NCI-H510A treated with DMSO at 0.1 percent for 48 hours (cell line): ENCODE measurements at regions not wholly inside any gene's neighbourhood (a gene's known extent, or its start where the extent isn't known, plus 50 kb on each side); places are given as distances from the start of the nearest gene placed in this dataset.
"Not testable (repeated sequence)": the region's sequence is repeated elsewhere in the genome, so short reads cannot be mapped to it uniquely, and the experiment has no call there.

Experiments used
- DNase-seq: peaks from one replicate; lab custom pipeline; 2025; lab: John Stamatoyannopoulos, UW

DNA sequence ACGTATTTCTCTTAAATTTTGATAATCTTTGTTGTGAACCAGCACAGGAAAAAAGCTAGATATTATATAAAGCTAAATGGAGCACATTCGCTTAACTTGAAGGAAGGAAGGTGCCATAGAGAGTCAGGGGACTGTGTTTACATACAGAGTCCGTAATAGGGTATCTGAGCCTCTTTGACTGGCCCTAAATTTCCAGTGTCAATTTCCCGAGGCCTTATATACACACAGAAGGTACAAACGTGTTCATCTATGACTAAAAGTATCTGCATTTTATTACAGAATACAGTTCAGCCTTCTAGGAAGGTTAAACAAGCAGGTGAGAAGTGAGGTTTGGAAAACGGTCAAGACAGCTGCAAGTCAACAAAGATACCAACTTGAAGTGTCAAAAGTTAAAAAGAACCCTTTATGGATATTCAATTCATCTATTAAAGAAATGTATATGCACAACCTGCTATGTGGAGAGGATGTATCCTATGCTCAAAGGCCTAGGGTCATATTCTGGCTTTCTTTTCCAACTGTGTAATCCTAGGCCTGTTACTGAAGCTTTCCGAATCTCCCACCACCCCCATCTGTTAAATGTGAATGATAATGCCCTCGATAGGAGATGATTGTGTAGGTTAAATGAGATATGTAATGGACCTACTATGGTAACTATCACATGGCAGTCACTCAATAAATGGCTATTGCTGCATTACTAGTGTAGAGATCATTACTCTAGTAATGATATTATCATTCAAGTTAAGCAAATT, 263.7 kb upstream of the MAF start:
- no peak for DNase-seq

- DNase-seq = no peak
Measured at GRCh38 chr16:79863128-79864031, 262.8 kb upstream of the MAF start.

DNA sequence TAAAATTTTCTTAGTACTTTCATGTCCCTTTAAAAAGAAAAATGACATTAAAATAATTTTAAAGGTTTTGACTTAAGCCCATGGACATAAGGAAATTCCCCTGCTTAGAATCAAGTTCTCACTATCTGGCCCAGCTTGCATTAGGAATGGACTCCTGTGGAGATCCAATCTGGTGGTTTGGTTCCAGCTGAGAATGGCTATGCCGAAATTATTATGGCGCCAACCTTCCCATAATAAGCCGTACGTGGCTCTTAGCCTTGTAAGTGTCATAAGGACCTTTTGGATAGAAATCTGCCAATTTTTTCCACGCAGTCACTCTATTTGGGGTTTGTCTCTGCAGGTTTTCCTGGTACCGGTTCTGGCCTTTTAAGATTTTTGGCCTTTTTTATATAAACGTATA, 262.1 kb upstream of the MAF start:
- DNase-seq = no peak

GRCh38 chr16:79856581-79856980, 256.0 kb upstream of the MAF start:
- DNase-seq = no peak

- no peak for DNase-seq
Measured at GRCh38 chr16:79850348-79850747, 249.8 kb upstream of the MAF start.

DNA sequence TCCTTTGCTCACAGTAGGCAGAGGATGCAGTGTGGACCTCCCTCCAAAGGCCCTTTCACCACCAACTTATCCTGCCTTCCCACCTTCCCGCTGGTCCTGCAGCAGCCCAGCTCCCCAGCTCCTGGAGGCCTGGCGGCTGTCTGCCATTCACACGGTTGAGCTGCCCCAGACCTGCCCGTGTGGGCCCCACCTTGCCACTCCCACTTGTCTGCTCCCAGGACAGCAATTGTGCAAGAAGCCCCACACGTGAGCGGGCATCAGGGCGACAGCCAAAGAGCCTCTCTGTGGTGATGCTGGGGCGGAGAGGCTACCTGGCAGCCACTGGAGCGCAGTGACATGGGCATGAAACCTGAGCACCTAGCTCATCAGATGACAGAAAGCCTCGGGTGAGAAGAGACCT, 248.6 kb upstream of the MAF start:
- DNase-seq = no peak

DNA sequence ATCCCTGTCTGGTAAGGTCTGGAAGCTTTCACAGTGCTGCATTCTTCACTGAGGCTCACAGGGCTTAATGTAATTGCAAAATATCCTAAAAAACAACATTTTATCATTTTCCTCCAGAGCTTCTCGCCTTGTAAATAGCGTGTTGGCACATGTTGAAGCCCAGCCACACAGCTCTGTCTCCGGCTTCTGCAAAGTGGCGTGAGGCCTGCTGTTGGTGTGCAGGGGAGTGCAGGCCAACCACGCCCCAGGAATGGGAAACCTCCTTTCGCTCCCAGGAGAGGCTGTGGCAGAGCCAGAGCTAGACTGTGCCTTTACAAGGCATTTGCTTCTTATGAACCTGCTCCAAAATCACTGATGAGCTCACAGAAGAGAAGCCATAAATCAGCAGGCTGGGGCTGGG, 248.2 kb upstream of the MAF start:
- DNase-seq = no peak

- no peak for DNase-seq
Measured at GRCh38 chr16:79847569-79847968, 247.0 kb upstream of the MAF start.

DNA sequence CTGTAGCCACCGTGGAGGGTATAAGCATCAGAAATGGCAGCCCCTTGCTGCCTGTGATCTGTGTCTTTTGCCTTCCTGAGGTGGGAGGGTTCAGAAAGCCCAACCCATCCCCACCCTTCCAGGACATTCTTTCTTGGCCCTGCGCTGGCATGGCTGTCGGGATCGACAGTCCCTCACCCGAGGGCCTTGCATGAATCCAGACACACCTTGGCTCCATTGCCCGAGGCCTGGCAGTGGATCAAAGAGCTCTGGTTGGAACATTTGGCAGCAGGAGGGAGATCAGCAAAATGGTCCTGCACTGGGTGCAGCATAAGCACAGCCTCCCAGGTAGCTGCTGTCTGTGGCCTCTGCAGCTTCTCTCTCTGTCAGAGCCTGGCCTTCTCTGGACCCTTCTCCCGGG, 246.6 kb upstream of the MAF start:
- DNase-seq = no peak

DNA sequence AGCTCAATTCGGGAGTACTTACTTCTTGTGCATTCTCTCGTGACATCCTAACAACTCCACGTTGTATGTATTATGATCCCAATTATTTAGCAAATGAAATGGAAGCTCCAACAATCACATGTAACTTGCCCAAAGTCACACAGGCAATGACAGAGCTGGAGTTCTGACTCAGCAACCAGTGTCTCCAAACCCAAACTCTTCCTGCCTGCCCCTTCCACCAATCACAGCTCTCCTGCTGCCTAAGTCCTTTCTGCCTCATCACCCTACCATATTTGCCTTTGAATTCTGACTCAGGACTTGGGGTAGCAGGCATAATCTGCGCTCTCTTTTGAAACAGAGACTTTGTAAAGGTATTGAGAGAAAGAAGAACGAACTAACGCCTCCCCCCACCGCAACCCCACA, 245.2 kb upstream of the MAF start:
- no peak for DNase-seq

DNA sequence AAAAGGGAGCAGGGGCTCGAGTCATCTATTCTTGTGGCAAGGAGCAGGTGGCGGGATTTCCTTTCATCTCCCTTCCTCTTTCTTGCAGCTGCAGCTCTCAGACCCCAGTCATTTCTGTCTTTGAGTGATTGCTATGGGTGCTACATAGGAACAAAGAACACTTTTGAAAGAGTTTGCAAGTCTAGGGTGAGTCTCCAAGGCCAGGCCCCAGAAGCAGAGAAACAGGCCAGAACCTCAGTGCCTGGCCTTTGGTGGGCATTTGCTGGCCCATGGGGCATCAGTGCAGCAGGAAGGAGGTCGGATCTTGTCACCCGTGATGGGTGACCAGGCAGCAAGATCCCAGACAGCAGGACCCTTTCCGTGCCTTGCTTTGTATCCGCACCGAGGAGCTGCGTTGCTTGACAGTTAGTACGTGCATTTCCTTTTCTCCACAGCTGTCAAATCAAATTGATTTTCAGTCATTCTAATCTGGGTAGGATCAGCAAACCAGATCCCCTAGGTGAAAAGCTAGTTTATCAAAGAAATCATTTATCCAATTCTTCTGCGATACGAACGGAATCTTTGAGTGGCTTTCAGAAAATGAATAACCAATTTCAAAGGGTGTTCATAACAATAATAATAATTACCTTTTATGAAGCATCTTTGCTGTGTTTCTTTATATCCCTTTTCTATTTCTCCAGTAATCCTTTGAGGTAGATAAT, 244.6 kb upstream of the MAF start:
- DNase-seq = no peak

DNA sequence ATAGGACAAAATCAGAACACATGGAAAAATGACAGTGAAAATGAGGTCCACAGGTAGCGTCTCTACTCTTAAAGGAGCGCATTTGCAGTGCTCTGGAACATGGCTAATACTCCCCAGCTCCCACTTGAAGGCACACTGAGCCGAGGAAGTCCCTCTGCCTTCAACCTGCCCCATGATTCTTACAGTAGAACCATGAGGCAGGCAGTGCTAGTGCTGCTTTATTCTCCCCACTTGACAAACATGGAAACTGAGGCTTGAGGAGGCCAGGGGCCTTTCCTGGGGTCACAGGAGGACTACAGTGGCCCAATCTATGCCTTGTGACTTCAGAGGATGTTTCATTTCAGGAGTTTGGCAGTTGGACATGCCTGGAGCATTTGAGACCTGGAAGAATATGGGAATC, 244.1 kb upstream of the MAF start:
- no peak for DNase-seq

DNA sequence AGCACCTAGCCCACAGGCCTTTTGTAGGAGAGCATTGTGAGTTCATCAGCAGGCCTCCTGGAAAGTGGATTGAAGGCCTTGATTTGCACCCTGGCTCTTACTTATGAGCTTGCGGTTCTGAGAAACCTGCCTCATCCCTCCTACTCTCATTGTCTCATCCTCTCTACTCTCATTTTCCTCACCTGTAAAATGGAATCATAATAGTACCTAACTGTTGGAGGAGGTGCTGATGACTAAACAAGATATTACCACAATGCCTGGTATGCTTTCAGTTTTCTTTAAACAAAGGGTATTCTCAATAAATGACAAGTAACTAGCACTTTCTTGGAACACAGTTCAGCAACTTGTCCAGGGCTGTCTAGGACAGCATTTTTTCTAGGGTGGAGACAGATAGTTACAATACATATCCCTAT, 243.1 kb upstream of the MAF start:
- DNase-seq = no peak

- DNase-seq = no peak
Measured at GRCh38 chr16:79843145-79843544, 242.6 kb upstream of the MAF start.

DNA sequence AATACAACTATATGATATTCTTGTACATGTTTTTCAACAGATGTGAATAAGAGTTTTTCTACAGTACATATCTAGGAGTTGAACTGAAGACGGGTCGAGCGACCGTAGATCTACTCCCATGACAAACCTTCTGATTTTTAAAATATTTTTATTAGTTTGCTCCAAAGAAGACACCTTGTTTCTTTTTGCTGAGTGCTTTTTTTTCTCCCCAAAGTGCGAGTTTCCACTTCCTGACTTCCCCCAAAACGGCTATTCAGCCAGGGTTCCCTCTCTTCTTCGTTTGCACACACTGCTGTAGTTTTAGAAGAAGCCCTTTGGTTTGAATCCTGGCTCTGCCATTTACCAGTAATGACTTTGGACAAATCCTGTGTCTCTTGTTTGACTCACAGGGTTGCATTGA, 241.7 kb upstream of the MAF start:
- DNase-seq = no peak

DNA sequence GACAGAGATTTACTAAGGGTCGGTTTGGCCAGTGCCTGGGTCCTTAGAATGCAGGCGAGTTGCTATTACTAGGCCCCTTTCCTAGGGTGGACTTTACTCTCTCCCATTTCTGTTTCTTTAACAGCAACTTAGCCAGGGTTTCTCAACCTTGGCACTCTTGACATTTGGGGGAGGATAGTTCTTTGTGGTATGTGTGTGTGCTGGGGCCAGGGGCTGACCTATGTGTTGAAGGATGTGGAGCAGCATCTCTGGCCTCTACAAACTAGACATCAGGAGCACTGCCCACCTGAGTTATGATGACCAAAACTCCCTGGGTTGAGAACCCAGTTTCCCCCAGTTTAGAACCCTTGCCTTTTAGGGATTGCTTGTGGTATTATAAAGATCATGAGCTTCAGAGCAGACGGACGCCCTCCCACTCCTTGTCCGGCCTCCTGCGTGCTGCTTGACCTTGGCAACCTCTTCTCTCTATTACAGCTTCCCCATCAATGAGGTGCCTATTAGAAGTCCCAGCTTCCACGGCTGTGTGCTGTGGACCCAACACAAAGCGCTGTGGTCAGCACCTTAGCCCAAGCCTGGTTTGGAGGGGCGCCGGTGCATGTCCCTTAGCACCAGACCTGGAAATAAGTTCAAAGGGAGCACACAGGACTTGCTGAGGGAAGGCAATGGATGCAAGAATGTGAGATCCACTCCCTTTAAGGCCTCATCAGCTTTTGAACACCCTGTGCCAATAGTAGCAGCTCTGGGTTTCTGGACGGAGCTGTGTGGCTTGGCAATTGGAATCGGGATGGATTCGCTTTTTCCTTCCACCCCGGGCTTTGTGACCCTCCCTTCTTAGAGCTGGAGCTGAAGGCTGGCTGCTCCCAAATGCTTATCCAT, 239.2 kb upstream of the MAF start:
- DNase-seq = no peak

DNA sequence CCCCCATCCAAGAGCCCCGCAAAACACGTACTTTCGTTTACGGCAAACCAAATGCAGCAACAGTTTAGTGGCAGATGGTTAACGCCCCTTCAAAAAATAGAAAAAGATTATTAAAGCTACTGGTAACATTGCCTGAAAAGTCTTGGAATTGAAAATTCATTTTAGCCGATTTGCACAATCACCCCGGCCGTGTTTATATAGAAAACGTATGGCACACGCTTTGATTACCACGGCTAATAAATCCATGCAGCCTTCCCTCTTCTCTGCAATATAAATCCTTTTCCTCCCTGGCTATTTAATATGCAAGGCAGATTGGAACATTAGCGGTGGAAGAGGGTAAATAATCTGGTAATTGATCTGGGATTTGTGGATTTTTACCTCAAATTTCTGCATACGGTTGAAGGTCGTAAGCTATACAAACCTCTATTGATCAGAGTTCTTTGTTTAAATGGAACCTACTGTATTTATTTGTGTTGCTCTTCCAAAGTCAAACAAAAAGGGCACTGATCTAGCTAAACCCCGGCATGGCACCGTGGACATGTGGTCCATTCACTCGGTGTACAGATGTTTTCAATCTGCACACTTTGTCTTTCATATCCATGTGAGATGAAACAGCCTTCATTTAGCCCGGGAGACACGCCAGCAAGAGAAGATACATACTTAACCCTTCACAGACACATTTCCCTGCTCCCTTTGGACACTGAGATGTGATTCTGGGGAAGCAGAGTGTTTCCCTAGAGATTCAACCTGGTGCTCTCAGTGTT, 238.1 kb upstream of the MAF start:
- no peak for DNase-seq

GRCh38 chr16:79836144-79836543, 235.6 kb upstream of the MAF start:
- DNase-seq = no peak

- no peak for DNase-seq
Measured at GRCh38 chr16:79835194-79835593, 234.7 kb upstream of the MAF start.

DNA sequence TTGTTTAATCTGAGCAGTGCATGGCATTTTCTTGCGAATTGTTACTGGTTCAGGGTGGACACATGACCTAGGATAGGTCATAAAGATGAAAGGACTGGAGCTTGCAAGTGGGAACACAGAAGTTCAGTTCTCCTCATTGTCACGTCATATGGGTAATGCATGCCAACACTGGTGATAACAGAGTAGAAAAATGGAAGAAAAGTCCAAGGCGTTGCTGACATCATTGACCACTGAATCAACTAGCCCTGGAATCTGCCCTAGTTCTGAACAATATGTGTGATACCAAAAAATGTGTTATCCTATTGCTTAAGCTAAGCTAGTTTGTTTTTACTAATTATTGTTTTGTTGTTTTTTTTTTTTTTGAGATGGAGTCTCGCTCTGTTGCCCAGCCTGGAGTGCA, 234.2 kb upstream of the MAF start:
- no peak for DNase-seq

GRCh38 chr16:79834003-79834402, 233.5 kb upstream of the MAF start:
- DNase-seq = not testable (repeated sequence)
